Liver (tissue), 8 donors: ENCODE measurements at regions not wholly inside any gene's neighbourhood (a gene's known extent, or its start where the extent isn't known, plus 50 kb on each side); places are given as distances from the start of the nearest gene placed in this dataset.
"Not testable (repeated sequence)": the region's sequence is repeated elsewhere in the genome, so short reads cannot be mapped to it uniquely, and the experiment has no call there.

Experiments
- DNase-seq: peaks from one replicate; pipeline ENCODE4 v3.0.0-alpha.2; 2017; ENCODE audit warnings: low spot score
- H3K27ac ChIP-seq, 2 donors: one replicate each; pipeline ENCODE4 v1.7.0; 2013; ENCODE audit warnings: inconsistent platforms in 2 of 2, low read length in 2 of 2, control low read depth in 1 of 2, low read depth in 1 of 2, mild to moderate bottlenecking in 1 of 2
- H3K27me3 ChIP-seq, 4 donors: one replicate each; pipeline versions ENCODE4 v1.6.1 to v1.7.0; 2013; ENCODE audit warnings: low read length in 3 of 4, inconsistent platforms in 1 of 4, mild to moderate bottlenecking in 1 of 4, moderate library complexity in 1 of 4; ENCODE audit not compliant: control insufficient read depth in 4 of 4, insufficient read depth in 4 of 4
- H3K36me3 ChIP-seq, 4 donors: one replicate each; pipeline versions ENCODE4 v1.6.1 to v1.7.0; 2013; ENCODE audit warnings: low read length in 3 of 4, mild to moderate bottlenecking in 3 of 4, low read depth in 1 of 4, moderate library complexity in 1 of 4; ENCODE audit not compliant: control insufficient read depth in 4 of 4, insufficient read depth in 3 of 4
- H3K4me1 ChIP-seq, 4 donors: one replicate each; pipeline versions ENCODE4 v1.6.1 to v1.7.0; 2013; ENCODE audit warnings: low read length in 3 of 4, mild to moderate bottlenecking in 3 of 4, moderate library complexity in 1 of 4; ENCODE audit not compliant: control insufficient read depth in 4 of 4, insufficient read depth in 4 of 4
- H3K4me3 ChIP-seq, 3 donors: one replicate each; pipeline versions ENCODE4 v1.6.1 to v1.7.0; 2013; ENCODE audit warnings: low read length in 3 of 3, control low read depth in 1 of 3, low read depth in 1 of 3, mild to moderate bottlenecking in 1 of 3
- H3K9ac ChIP-seq, 2 donors: one replicate each; pipeline ENCODE4 v1.7.0; 2013; ENCODE audit warnings: low read length in 2 of 2, mild to moderate bottlenecking in 2 of 2, moderate library complexity in 2 of 2, control low read depth in 1 of 2, low read depth in 1 of 2
- H3K9me3 ChIP-seq, 4 donors: one replicate each; pipeline versions ENCODE4 v1.6.1 to v1.7.0; 2013; ENCODE audit warnings: low read length in 3 of 4; ENCODE audit not compliant: control insufficient read depth in 4 of 4
- EGR1 ChIP-seq, 2 donors: IDR thresholded peaks; 2 replicates each; pipeline ENCODE4 v1.6.1; 2016 to 2018; ENCODE audit warnings: antibody characterized with exemption in 2 of 2, low read depth in 2 of 2
- FOXA1 ChIP-seq: IDR thresholded peaks from 2 replicates; pipeline ENCODE4 v1.6.1; 2016; ENCODE audit warnings: antibody characterized with exemption
- FOXA2 ChIP-seq: IDR thresholded peaks from 2 replicates; pipeline ENCODE4 v1.6.1; 2016; ENCODE audit warnings: antibody characterized with exemption
- GABPA ChIP-seq, 2 donors: IDR thresholded peaks in 1 of 2; conservative IDR thresholded peaks in 1 of 2; 2 replicates each; pipeline ENCODE4 v1.6.1; 2016; ENCODE audit warnings: antibody characterized with exemption in 2 of 2, mild to moderate bottlenecking in 1 of 2, moderate library complexity in 1 of 2
- HNF4A ChIP-seq, 2 donors: conservative IDR thresholded peaks; 2 replicates each; pipeline ENCODE4 v1.6.1; 2016; ENCODE audit warnings: antibody characterized with exemption in 2 of 2, mild to moderate bottlenecking in 2 of 2
- JUND ChIP-seq, 2 donors: IDR thresholded peaks; 2 replicates each; pipeline ENCODE4 v1.6.1; 2016; ENCODE audit warnings: antibody characterized with exemption in 2 of 2
- NR2F2 ChIP-seq: IDR thresholded peaks from 2 replicates; pipeline ENCODE4 v1.6.1; 2016; ENCODE audit warnings: antibody characterized with exemption
- RAD21 ChIP-seq, 2 donors: IDR thresholded peaks; 2 replicates each; pipeline ENCODE4 v1.6.1; 2016; ENCODE audit warnings: antibody characterized with exemption in 2 of 2, mild to moderate bottlenecking in 2 of 2
- RXRA ChIP-seq, 2 donors: IDR thresholded peaks; 2 replicates each; pipeline ENCODE4 v1.6.1; 2017 to 2018; ENCODE audit warnings: antibody characterized with exemption in 2 of 2, mild to moderate bottlenecking in 1 of 2
- SP1 ChIP-seq: IDR thresholded peaks from 2 replicates; pipeline ENCODE4 v1.6.1; 2018; ENCODE audit warnings: antibody characterized with exemption, mild to moderate bottlenecking
- TAF1 ChIP-seq: conservative IDR thresholded peaks from 2 replicates; pipeline ENCODE4 v1.6.1; 2016; ENCODE audit warnings: antibody characterized with exemption, mild to moderate bottlenecking
- YY1 ChIP-seq: IDR thresholded peaks from 2 replicates; pipeline ENCODE4 v1.6.1; 2016; ENCODE audit warnings: antibody characterized with exemption, mild to moderate bottlenecking
- WGBS: extraction: QIAGEN DNeasy Blood & Tissue Kit; methylation state at CpG from one replicate; pipeline ENCODE4 v1.1.7; 2013; 5-methylcytosine and 5-hydroxymethylcytosine counted together
- TF ChIP-seq, protein P1 (sequence below): IDR thresholded peaks from 2 replicates; pipeline ENCODE4 v1.6.1; 2016; ENCODE audit warnings: antibody characterized with exemption
- TF ChIP-seq, protein P2 (sequence below): fragments of 150-350 bp; IDR thresholded peaks from 2 replicates; pipeline ENCODE4 v1.5.1; 2017; ENCODE audit warnings: improper control_type of control experiment, low read depth, low read length; ENCODE audit not compliant: missing input control
- TF ChIP-seq, protein P3 (sequence below): IDR thresholded peaks from 2 replicates; pipeline ENCODE4 v1.6.1; 2016; ENCODE audit warnings: antibody characterized with exemption
- TF ChIP-seq, protein P4 (sequence below): IDR thresholded peaks from 2 replicates; pipeline ENCODE4 v1.6.1; 2016; ENCODE audit warnings: antibody characterized with exemption, mild to moderate bottlenecking
- TF ChIP-seq, protein P5 (sequence below): IDR thresholded peaks from 2 replicates; pipeline ENCODE4 v1.6.1; 2016; ENCODE audit warnings: antibody characterized with exemption
- donor health status: healthy.
- donor health status: healthy.
- donor health status: healthy.
- donor health status: healthy.
- donor health status: healthy.

DNA sequence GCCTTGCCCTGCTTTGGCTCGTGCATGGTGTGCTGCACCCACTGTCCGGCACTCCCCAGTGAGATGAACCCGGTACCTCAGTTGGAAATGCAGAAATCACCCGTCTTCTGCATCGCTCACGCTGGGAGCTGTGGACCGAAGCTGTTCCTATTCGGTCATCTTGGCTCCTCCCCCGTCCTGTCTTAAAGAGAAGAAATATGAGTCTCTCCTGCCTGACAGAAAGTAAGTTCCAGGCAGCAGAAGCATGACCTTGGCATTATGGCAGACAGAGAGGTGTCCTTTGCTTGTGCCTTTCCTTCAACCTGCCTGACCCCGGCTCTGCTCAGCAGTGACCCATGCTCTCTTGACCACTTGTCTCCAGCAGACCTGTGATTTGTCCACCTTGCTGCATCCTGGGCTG is 62.5 kb upstream of the CYP1B1 start:
- H3K27ac ChIP-seq, result no peak overlapping the region
- H3K9ac ChIP-seq, result no peak overlapping the region
- H3K36me3 ChIP-seq, result no peaks in the 10 kb centered on the region
- WGBS, result 95% methylated on average over 10 of the region's 10 CpGs
- H3K27me3 ChIP-seq, result no peaks in the 10 kb centered on the region
- no peak for DNase-seq
- no peaks in the 10 kb centered on the region for H3K9me3 ChIP-seq
- H3K4me1 ChIP-seq, result no peaks in the 10 kb centered on the region
- H3K4me3 ChIP-seq, result no peak overlapping the region
- TF ChIP-seq FOXA2 (no peak), GABPA (IDR thresholded peaks at IDR 0.05 in 1 of 2, conservative IDR thresholded peaks at IDR 0.05 in 1 of 2) (no peak)

DNA sequence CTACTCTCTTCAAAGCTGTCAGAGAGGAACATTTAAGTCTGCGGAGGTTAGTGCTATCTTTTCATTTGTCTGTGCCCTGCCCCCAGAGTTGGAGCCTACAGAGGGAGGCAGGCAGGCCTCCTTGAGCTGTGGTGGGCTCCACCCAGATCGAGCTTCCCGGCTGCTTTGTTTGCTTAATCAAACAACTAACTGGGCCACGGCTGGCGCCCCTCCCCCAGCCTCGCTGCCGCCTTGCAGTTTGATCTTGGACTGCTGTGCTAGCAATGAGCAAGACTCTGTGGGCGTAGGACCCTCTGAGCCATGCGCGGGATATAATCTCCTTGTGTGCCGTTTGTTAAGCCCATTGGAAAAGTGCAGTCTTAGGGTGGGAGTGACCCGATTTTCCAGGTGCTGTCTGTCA is 62.0 kb upstream of the CYP1B1 start:
- not testable (repeated sequence) for H3K36me3 ChIP-seq, H3K27me3 ChIP-seq, H3K9me3 ChIP-seq, DNase-seq, H3K9ac ChIP-seq, H3K27ac ChIP-seq, H3K4me3 ChIP-seq, H3K4me1 ChIP-seq
- 76% methylated on average over 12 of the region's 12 CpGs for WGBS

DNA sequence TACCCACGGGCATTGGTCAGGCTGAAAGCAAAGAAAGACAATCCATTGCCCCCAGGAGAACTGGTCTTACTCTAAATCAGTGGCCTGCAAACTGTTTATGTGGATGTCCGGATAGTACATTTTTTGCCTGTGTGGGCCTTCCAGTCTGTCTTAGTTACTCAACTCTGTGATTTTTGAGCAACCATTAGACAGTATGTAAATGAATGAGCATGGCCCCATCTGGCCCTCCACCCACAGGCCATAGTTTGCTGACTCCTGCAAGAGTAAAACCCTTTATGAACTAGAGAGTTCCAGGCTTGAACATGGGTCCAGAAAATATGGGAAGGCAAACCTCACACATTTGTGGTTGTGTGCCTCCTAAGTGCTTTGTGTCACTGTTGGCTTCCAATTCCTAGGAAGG is 55.7 kb upstream of the CYP1B1 start:
- Histone ChIP-seq H3K9ac (no peak overlapping the region), H3K27ac (no peak overlapping the region), H3K4me3 (no peak overlapping the region), H3K36me3 (no peaks in the 10 kb centered on the region), H3K27me3 (no peaks in the 10 kb centered on the region), H3K4me1 (peaks cover 0 to 4% (median under 1%) of the 10 kb centered on the region in 4 donors), H3K9me3 (no peaks in the 10 kb centered on the region)
- TF ChIP-seq RAD21 (IDR thresholded peaks at IDR 0.05), result no peak
- TF ChIP-seq, protein P1, sequence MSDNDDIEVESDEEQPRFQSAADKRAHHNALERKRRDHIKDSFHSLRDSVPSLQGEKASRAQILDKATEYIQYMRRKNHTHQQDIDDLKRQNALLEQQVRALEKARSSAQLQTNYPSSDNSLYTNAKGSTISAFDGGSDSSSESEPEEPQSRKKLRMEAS, result no peak
- no peak for TF ChIP-seq EGR1 (IDR thresholded peaks at IDR 0.05; ENCODE audit: low read depth in 2 of 2)
- DNase-seq, result no peak
- 96% methylated on average over 2 of the region's 2 CpGs for WGBS

DNA sequence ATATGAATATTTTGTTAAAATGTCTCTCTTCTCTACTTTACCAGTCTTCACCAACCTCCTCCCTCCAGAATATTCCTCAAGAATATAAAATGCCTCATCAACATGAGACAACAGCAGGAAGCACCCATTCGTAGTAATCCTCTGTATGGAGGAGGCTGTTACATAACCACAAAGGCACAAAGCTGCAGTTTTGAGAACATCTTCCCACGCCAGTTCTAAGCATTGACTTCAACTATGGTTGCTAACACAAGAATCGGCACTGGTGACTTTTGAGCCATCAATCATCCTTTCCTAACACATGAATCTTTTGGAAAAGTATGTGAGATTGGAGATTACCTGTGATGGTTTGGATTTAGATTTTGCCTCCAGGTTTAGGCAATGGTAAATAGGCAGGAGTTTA is 54.9 kb upstream of the CYP1B1 start:
- H3K9ac ChIP-seq, result no peak overlapping the region
- H3K9me3 ChIP-seq, result no peaks in the 10 kb centered on the region
- peaks cover 0 to 4% (median under 1%) of the 10 kb centered on the region in 4 donors for H3K4me1 ChIP-seq
- peak overlapping the region in 1 of 2 donors; percentile 12 for H3K27ac ChIP-seq
- H3K36me3 ChIP-seq, result no peaks in the 10 kb centered on the region
- H3K4me3 ChIP-seq, result no peak overlapping the region
- H3K27me3 ChIP-seq, result no peaks in the 10 kb centered on the region
- no peak for DNase-seq
- WGBS, result 89% methylated on average over 3 of the region's 3 CpGs
- no peak for TF ChIP-seq FOXA2
- TF ChIP-seq RAD21 (IDR thresholded peaks at IDR 0.05), result no peak
- TF ChIP-seq GABPA (IDR thresholded peaks at IDR 0.05 in 1 of 2, conservative IDR thresholded peaks at IDR 0.05 in 1 of 2), result no peak
- TF ChIP-seq, protein P2, sequence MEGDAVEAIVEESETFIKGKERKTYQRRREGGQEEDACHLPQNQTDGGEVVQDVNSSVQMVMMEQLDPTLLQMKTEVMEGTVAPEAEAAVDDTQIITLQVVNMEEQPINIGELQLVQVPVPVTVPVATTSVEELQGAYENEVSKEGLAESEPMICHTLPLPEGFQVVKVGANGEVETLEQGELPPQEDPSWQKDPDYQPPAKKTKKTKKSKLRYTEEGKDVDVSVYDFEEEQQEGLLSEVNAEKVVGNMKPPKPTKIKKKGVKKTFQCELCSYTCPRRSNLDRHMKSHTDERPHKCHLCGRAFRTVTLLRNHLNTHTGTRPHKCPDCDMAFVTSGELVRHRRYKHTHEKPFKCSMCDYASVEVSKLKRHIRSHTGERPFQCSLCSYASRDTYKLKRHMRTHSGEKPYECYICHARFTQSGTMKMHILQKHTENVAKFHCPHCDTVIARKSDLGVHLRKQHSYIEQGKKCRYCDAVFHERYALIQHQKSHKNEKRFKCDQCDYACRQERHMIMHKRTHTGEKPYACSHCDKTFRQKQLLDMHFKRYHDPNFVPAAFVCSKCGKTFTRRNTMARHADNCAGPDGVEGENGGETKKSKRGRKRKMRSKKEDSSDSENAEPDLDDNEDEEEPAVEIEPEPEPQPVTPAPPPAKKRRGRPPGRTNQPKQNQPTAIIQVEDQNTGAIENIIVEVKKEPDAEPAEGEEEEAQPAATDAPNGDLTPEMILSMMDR, result no peak
- TF ChIP-seq JUND (IDR thresholded peaks at IDR 0.05), result no peak
- TF ChIP-seq, protein P3, sequence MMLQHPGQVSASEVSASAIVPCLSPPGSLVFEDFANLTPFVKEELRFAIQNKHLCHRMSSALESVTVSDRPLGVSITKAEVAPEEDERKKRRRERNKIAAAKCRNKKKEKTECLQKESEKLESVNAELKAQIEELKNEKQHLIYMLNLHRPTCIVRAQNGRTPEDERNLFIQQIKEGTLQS, result no peak
- no peak for TF ChIP-seq RXRA (IDR thresholded peaks at IDR 0.05)
- TF ChIP-seq EGR1 (IDR thresholded peaks at IDR 0.05; ENCODE audit: low read depth in 2 of 2), result no peak
- no peak for TF ChIP-seq FOXA1
- TF ChIP-seq NR2F2, result no peak
- TF ChIP-seq, protein P1, result no peak
- TF ChIP-seq HNF4A (conservative IDR thresholded peaks at IDR 0.05), result no peak
- TF ChIP-seq, protein P4, sequence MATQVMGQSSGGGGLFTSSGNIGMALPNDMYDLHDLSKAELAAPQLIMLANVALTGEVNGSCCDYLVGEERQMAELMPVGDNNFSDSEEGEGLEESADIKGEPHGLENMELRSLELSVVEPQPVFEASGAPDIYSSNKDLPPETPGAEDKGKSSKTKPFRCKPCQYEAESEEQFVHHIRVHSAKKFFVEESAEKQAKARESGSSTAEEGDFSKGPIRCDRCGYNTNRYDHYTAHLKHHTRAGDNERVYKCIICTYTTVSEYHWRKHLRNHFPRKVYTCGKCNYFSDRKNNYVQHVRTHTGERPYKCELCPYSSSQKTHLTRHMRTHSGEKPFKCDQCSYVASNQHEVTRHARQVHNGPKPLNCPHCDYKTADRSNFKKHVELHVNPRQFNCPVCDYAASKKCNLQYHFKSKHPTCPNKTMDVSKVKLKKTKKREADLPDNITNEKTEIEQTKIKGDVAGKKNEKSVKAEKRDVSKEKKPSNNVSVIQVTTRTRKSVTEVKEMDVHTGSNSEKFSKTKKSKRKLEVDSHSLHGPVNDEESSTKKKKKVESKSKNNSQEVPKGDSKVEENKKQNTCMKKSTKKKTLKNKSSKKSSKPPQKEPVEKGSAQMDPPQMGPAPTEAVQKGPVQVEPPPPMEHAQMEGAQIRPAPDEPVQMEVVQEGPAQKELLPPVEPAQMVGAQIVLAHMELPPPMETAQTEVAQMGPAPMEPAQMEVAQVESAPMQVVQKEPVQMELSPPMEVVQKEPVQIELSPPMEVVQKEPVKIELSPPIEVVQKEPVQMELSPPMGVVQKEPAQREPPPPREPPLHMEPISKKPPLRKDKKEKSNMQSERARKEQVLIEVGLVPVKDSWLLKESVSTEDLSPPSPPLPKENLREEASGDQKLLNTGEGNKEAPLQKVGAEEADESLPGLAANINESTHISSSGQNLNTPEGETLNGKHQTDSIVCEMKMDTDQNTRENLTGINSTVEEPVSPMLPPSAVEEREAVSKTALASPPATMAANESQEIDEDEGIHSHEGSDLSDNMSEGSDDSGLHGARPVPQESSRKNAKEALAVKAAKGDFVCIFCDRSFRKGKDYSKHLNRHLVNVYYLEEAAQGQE, result no peak
- TF ChIP-seq YY1, result no peak
- TF ChIP-seq, protein P5, sequence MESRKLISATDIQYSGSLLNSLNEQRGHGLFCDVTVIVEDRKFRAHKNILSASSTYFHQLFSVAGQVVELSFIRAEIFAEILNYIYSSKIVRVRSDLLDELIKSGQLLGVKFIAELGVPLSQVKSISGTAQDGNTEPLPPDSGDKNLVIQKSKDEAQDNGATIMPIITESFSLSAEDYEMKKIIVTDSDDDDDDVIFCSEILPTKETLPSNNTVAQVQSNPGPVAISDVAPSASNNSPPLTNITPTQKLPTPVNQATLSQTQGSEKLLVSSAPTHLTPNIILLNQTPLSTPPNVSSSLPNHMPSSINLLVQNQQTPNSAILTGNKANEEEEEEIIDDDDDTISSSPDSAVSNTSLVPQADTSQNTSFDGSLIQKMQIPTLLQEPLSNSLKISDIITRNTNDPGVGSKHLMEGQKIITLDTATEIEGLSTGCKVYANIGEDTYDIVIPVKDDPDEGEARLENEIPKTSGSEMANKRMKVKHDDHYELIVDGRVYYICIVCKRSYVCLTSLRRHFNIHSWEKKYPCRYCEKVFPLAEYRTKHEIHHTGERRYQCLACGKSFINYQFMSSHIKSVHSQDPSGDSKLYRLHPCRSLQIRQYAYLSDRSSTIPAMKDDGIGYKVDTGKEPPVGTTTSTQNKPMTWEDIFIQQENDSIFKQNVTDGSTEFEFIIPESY, result no peak
- no peak for TF ChIP-seq SP1
- no peak for TF ChIP-seq TAF1
